Tibial nerve (tissue), 4 donors: ENCODE measurements at regions not wholly inside any gene's neighbourhood (a gene's known extent, or its start where the extent isn't known, plus 50 kb on each side); places are given as distances from the start of the nearest gene placed in this dataset.

Experiments
- DNase-seq, 2 donors: peaks; one replicate each; pipeline ENCODE4 v3.0.0-alpha.2; 2019; ENCODE audit warnings: low spot score in 2 of 2
- H3K27ac ChIP-seq, 4 donors: fragments of 200-600 bp; sonication (generic) in 3 of 4; one replicate each; pipeline ENCODE4 v1.5.1; 2017 to 2019; ENCODE audit warnings: mild to moderate bottlenecking in 1 of 4
- H3K27me3 ChIP-seq, 2 donors: fragments of 200-600 bp; sonication (generic) in 1 of 2; one replicate each; pipeline versions ENCODE4 v1.5.1 to v1.6.0; 2017 to 2019
- H3K36me3 ChIP-seq, 3 donors: fragments of 200-600 bp; sonication (generic); one replicate each; pipeline ENCODE4 v1.5.1; 2018 to 2019
- H3K4me1 ChIP-seq, 4 donors: fragments of 200-600 bp; sonication (generic) in 3 of 4; one replicate each; pipeline ENCODE4 v1.5.1; 2017 to 2019
- H3K4me3 ChIP-seq, 4 donors: fragments of 200-600 bp; sonication (generic) in 3 of 4; one replicate each; pipeline ENCODE4 v1.5.1; 2017 to 2019; ENCODE audit warnings: mild to moderate bottlenecking in 1 of 4, moderate library complexity in 1 of 4
- H3K9me3 ChIP-seq, 4 donors: fragments of 200-600 bp; sonication (generic) in 3 of 4; one replicate each; pipeline ENCODE4 v1.5.1; 2017 to 2019
- EP300 ChIP-seq, 2 donors: sonication (generic); formaldehyde crosslinking; IDR thresholded peaks; one replicate each; pipeline ENCODE4 v1.6.1; 2017; ENCODE audit warnings: antibody characterized with exemption in 2 of 2, mild to moderate bottlenecking in 1 of 2
- POLR2A ChIP-seq, 2 donors: fragments of 450-650 bp; IDR thresholded peaks; one replicate each; pipeline ENCODE4 v1.6.1; 2017; ENCODE audit warnings: antibody characterized with exemption in 2 of 2, mild to moderate bottlenecking in 2 of 2, moderate library complexity in 2 of 2
- WGBS, 2 donors: methylation state at CpG; one replicate each; pipeline ENCODE4 v1.1.5; 2018; 5-methylcytosine and 5-hydroxymethylcytosine counted together
- TF ChIP-seq, protein P1 (sequence below), 5 experiments: fragments of 200-600 bp in 3 of 5; fragments of 450-650 bp in 2 of 5; sonication (generic) in 3 of 5; IDR thresholded peaks; one replicate each; pipeline ENCODE4 v1.5.1; 2016 to 2019; ENCODE audit warnings: antibody characterized with exemption in 5 of 5, mild to moderate bottlenecking in 3 of 5, moderate library complexity in 2 of 5

- Histone ChIP-seq H3K27me3 (no peaks in the 10 kb centered on the region), H3K4me3 (no peak overlapping the region), H3K9me3 (no peaks in the 10 kb centered on the region), H3K36me3 (no peaks in the 10 kb centered on the region), H3K27ac (no peak overlapping the region), H3K4me1 (no peaks in the 10 kb centered on the region)
- 80 to 81% methylated on average over 4 of the region's 4 CpGs for WGBS, 2 donors
- TF ChIP-seq, protein P1, sequence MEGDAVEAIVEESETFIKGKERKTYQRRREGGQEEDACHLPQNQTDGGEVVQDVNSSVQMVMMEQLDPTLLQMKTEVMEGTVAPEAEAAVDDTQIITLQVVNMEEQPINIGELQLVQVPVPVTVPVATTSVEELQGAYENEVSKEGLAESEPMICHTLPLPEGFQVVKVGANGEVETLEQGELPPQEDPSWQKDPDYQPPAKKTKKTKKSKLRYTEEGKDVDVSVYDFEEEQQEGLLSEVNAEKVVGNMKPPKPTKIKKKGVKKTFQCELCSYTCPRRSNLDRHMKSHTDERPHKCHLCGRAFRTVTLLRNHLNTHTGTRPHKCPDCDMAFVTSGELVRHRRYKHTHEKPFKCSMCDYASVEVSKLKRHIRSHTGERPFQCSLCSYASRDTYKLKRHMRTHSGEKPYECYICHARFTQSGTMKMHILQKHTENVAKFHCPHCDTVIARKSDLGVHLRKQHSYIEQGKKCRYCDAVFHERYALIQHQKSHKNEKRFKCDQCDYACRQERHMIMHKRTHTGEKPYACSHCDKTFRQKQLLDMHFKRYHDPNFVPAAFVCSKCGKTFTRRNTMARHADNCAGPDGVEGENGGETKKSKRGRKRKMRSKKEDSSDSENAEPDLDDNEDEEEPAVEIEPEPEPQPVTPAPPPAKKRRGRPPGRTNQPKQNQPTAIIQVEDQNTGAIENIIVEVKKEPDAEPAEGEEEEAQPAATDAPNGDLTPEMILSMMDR (IDR thresholded peaks at IDR 0.05) = no peak
- TF ChIP-seq EP300 (IDR thresholded peaks at IDR 0.05) (no peak), POLR2A (IDR thresholded peaks at IDR 0.05) (no peak)
- no peak for DNase-seq
Measured at GRCh38 chr6:132204591-132204990, 196.7 kb downstream of the MOXD1 start.

- peak overlapping the region in 2 of 4 donors; percentile 61 to 71 for H3K27ac ChIP-seq
- 44 to 53% methylated on average over 4 of the region's 4 CpGs for WGBS, 2 donors
Measured at GRCh38 chr6:132202574-132202973, 198.7 kb downstream of the MOXD1 start.

GRCh38 chr6:132199343-132199742, 201.9 kb downstream of the MOXD1 start:
- Histone ChIP-seq H3K27me3 (no peaks in the 10 kb centered on the region), H3K9me3 (peaks cover 0 to 7% (median 0%) of the 10 kb centered on the region in 4 donors), H3K27ac (peak overlapping the region in 2 of 4 donors; percentile 9), H3K4me1 (no peaks in the 10 kb centered on the region), H3K4me3 (no peak overlapping the region), H3K36me3 (no peaks in the 10 kb centered on the region)
- DNase-seq = no peak
- no peak for TF ChIP-seq EP300 (IDR thresholded peaks at IDR 0.05)
- no peak for TF ChIP-seq POLR2A (IDR thresholded peaks at IDR 0.05)
- TF ChIP-seq, protein P1 (IDR thresholded peaks at IDR 0.05) = no peak
- WGBS, 2 donors = 56 to 71% methylated on average over 3 of the region's 3 CpGs

More at GRCh38 chr6:132202574-132202973, 198.7 kb downstream of the MOXD1 start:
- Histone ChIP-seq H3K27me3 (no peaks in the 10 kb centered on the region), H3K4me3 (no peak overlapping the region), H3K4me1 (no peaks in the 10 kb centered on the region), H3K9me3 (no peaks in the 10 kb centered on the region), H3K36me3 (no peaks in the 10 kb centered on the region)
- TF ChIP-seq, protein P1 (IDR thresholded peaks at IDR 0.05) = no peak
- TF ChIP-seq POLR2A (IDR thresholded peaks at IDR 0.05) = no peak
- peak in 1 of 2 donors; percentile 33 for DNase-seq

- Histone ChIP-seq H3K4me3 (no peak overlapping the region), H3K9me3 (peaks cover 0 to 7% (median 0%) of the 10 kb centered on the region in 4 donors), H3K36me3 (no peaks in the 10 kb centered on the region), H3K27me3 (no peaks in the 10 kb centered on the region), H3K4me1 (no peaks in the 10 kb centered on the region), H3K27ac (peak overlapping the region in 1 of 4 donors; percentile 4)
- TF ChIP-seq POLR2A (IDR thresholded peaks at IDR 0.05) (no peak), EP300 (IDR thresholded peaks at IDR 0.05) (no peak)
- 69 to 75% methylated on average over 2 of the region's 2 CpGs for WGBS, 2 donors
- no peak for DNase-seq
Measured at GRCh38 chr6:132198896-132199295, 202.4 kb downstream of the MOXD1 start.

DNA sequence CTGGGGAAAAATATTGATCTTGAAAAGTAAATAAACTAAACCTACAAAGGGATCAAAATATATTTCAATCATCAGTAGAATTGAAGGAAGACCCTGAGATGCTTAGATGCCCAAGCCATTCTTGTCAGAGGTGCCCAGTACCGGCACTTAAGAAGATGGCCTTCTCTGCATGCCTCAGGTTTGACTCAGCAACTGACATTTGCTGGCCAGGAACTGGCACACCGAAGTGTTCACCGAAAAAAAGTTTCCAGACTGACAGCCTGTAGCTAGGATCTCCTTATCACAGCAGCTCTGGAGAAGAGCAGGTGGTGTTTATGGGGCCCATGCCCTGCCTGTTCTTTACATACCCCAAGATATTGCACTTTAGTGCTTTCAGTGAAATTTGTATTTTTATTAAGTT, 203.2 kb downstream of the MOXD1 start:
- DNase-seq = no peak
- Histone ChIP-seq H3K36me3 (no peaks in the 10 kb centered on the region), H3K4me1 (no peaks in the 10 kb centered on the region), H3K4me3 (no peak overlapping the region), H3K27ac (no peak overlapping the region), H3K9me3 (peaks cover 0 to 7% (median 0%) of the 10 kb centered on the region in 4 donors), H3K27me3 (no peaks in the 10 kb centered on the region)
- WGBS, 2 donors = 88 to 89% methylated on average over 3 of the region's 3 CpGs
- no peak for TF ChIP-seq POLR2A (IDR thresholded peaks at IDR 0.05)
- TF ChIP-seq EP300 (IDR thresholded peaks at IDR 0.05) = no peak
- TF ChIP-seq, protein P1 (IDR thresholded peaks at IDR 0.05) = no peak

DNA sequence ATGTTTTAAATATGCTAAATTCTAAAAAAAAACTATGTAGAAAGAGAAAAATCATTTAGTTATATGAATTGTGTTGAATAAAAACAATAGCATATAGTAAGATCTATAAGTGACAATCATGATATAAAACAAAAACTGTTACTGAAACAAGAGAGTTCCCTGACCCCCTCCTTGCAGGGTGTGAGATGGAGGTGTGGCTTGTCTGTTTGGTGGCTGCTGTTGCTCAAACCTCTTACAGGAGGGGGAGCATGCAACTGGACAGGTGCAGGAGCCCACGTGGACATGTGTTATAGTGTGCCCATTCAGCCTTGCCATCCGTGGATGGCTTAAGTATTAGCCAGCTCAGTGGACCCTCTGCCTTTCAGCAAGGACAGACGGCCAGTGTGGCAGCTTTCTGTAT, 206.7 kb downstream of the MOXD1 start:
- DNase-seq = no peak
- Histone ChIP-seq H3K27me3 (no peaks in the 10 kb centered on the region), H3K4me1 (peaks cover 0 to 14% (median 0%) of the 10 kb centered on the region in 4 donors), H3K9me3 (peaks cover 0 to 7% (median 0%) of the 10 kb centered on the region in 4 donors), H3K36me3 (no peaks in the 10 kb centered on the region), H3K4me3 (no peak overlapping the region), H3K27ac (no peak overlapping the region)
- 90 to 95% methylated on average over 3 of the region's 3 CpGs for WGBS, 2 donors
- TF ChIP-seq POLR2A (IDR thresholded peaks at IDR 0.05) (no peak), EP300 (IDR thresholded peaks at IDR 0.05) (no peak)
- TF ChIP-seq, protein P1 (IDR thresholded peaks at IDR 0.05) = no peak
